RWPE2 (cell line): ENCODE measurements at regions not wholly inside any gene's neighbourhood (a gene's known extent, or its start where the extent isn't known, plus 50 kb on each side); places are given as distances from the start of the nearest gene placed in this dataset.

Source experiments
- ATAC-seq: fragments of 200-7000 bp; cut with Tn5 transposase; 3 replicates; pipeline ENCODE4 v1.9.1; 2021; ENCODE audit warnings: low read depth
- DNase-seq: peaks from one replicate; pipeline ENCODE4 v3.0.0-alpha.2; 2020; ENCODE audit warnings: low spot score
- H3K27ac ChIP-seq: fragments of 450-650 bp; 2 replicates; pipeline ENCODE4 v1.5.1; 2017; ENCODE audit warnings: mild to moderate bottlenecking; ENCODE audit not compliant: poor library complexity, severe bottlenecking
- H3K27me3 ChIP-seq: fragments of 250-450 bp; sonication (Bioruptor Pico); 2 replicates; pipeline ENCODE4 v1.5.1; 2021; ENCODE audit warnings: mild to moderate bottlenecking, moderate library complexity; ENCODE audit not compliant: insufficient read depth, poor library complexity, severe bottlenecking
- H3K36me3 ChIP-seq: fragments of 250-450 bp; sonication (Bioruptor Pico); 2 replicates; pipeline ENCODE4 v1.5.1; 2020; ENCODE audit warnings: low read depth, mild to moderate bottlenecking, moderate library complexity
- H3K4me1 ChIP-seq: fragments of 250-450 bp; sonication (Bioruptor Pico); 2 replicates; pipeline ENCODE4 v1.5.1; 2021; ENCODE audit warnings: mild to moderate bottlenecking, moderate library complexity; ENCODE audit not compliant: insufficient read depth, poor library complexity, severe bottlenecking
- H3K4me3 ChIP-seq: fragments of 250-450 bp; sonication (Bioruptor Pico); 2 replicates; pipeline ENCODE4 v1.5.1; 2021; ENCODE audit warnings: mild to moderate bottlenecking, moderate library complexity; ENCODE audit not compliant: severe bottlenecking
- H3K9me3 ChIP-seq: fragments of 250-450 bp; sonication (Bioruptor Pico); 2 replicates; pipeline ENCODE4 v1.5.1; 2021; ENCODE audit warnings: mild to moderate bottlenecking, moderate library complexity; ENCODE audit not compliant: severe bottlenecking
- TF ChIP-seq, protein P1 (sequence below): fragments of 450-650 bp; IDR thresholded peaks from one replicate; pipeline ENCODE4 v1.5.1; 2017; ENCODE audit warnings: mild to moderate bottlenecking, moderate library complexity; ENCODE audit not compliant: poor library complexity, severe bottlenecking

DNA sequence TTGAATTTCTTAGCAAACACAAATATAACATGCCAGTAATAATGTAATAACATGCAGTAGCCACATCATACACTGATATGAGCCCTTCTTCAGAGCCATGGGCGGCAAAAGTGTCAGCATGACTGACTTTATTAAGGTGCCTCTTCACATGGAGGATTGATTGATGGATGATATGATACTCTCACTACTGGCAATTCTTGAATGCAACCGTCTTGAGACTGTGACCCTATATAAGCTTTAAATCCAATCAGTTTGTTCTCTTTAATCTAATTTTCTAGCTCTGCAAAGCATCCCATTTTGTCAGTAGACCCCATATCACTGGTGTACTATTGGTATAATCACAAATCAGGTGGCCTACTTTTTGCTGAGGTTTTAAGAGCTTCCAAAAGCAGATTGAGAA, 463.7 kb upstream of the ROBO2 start:
- ATAC-seq (no peak), DNase-seq (no peak)
- Histone ChIP-seq H3K27ac (no peak overlapping the region), H3K9me3 (no peaks in the 10 kb centered on the region), H3K36me3 (no peaks in the 10 kb centered on the region), H3K27me3 (peaks cover 8% of the 10 kb centered on the region), H3K4me3 (no peak overlapping the region), H3K4me1 (no peaks in the 10 kb centered on the region)
- TF ChIP-seq, protein P1, sequence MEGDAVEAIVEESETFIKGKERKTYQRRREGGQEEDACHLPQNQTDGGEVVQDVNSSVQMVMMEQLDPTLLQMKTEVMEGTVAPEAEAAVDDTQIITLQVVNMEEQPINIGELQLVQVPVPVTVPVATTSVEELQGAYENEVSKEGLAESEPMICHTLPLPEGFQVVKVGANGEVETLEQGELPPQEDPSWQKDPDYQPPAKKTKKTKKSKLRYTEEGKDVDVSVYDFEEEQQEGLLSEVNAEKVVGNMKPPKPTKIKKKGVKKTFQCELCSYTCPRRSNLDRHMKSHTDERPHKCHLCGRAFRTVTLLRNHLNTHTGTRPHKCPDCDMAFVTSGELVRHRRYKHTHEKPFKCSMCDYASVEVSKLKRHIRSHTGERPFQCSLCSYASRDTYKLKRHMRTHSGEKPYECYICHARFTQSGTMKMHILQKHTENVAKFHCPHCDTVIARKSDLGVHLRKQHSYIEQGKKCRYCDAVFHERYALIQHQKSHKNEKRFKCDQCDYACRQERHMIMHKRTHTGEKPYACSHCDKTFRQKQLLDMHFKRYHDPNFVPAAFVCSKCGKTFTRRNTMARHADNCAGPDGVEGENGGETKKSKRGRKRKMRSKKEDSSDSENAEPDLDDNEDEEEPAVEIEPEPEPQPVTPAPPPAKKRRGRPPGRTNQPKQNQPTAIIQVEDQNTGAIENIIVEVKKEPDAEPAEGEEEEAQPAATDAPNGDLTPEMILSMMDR = no peak

DNA sequence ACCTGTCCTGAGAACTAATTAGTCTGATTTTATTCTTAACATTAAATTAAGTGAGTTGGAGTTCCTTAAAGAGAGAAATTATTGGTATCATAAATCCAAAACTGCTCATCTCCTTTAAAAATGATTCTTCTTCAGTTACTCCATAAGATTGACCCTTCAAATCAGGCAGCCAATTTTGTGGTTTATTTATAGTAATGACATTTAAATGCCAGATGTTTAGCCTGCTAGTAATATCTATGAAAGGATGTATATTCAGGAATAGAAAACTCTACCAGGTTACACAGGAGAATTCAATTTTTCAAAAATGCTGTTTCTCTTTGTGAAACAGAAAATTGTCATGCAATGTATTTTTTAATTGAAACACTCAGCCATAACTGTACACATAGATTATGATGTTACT, 457.8 kb upstream of the ROBO2 start:
- no peaks in the 10 kb centered on the region for H3K9me3 ChIP-seq
- no peaks in the 10 kb centered on the region for H3K4me1 ChIP-seq
- DNase-seq (no peak), ATAC-seq (no peak)
- H3K4me3 ChIP-seq = no peak overlapping the region
- TF ChIP-seq, protein P1 = no peak
- H3K27ac ChIP-seq = no peak overlapping the region
- peaks cover 3% of the 10 kb centered on the region for H3K27me3 ChIP-seq
- H3K36me3 ChIP-seq = no peaks in the 10 kb centered on the region

DNA sequence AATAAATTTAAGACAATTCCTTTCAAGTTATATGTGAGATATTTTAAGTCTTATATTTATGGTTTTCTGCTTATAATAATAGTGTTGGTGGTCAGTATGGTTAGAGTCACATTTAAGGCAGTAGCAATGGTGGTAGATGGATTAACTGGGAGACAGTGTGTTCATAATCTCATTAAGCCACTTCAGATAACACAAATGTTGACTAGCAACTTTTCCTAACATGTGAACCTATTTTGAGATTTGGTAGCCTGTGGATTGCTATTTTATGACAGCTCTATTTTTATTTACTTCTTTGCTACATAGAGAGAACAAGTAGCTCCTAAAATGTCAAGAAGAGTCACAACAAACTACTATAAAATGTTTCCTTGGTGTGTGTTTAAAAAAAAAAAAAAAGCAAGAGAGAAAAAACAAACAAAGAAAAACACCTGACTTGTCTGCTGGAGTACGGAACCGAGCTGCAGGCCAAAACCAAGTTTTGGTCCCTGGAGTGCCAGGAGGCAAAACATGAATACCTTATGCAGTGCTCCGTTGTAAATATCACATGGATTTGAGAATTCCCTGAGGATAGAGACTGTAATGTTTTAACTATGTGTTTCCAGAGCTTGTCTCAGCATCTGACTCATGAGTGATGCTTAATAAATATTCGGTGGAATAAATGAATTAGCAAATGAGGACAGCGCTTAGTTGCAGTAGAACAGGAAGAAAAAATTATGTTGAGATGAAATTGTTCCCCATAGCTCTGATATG, 457.1 kb upstream of the ROBO2 start:
- H3K4me3 ChIP-seq = no peak overlapping the region
- H3K36me3 ChIP-seq = no peaks in the 10 kb centered on the region
- no peaks in the 10 kb centered on the region for H3K9me3 ChIP-seq
- DNase-seq (no peak), ATAC-seq (no peak)
- TF ChIP-seq, protein P1 = no peak
- H3K4me1 ChIP-seq = no peaks in the 10 kb centered on the region
- H3K27me3 ChIP-seq = no peaks in the 10 kb centered on the region
- H3K27ac ChIP-seq = no peak overlapping the region

DNA sequence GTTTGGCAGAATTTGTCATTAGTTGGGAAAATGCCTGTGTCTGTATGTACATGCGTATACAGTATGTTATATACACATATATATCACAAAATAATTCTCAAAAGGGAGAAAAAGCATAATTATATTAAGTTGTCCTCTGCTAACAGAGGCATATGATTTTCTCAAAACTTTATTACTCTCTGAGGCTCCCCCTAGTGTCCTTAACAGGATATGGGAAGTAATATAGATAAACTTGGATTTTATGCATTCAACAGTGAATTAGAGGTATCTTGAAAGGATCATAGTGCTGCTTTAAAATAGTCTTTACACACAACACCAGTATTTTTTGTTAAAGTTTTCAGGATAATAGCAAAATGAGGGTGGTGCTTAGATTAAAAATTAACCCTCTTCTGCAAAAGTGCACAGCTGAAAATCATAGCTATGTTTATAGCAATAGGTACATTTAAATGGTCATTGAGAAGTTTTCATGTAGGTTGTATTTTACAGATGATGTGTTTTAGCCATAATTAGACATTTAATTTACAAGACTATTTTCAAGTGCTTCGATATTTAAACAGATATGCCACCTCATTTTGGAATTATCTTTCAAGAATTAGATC, 454.0 kb upstream of the ROBO2 start:
- no peak overlapping the region for H3K4me3 ChIP-seq
- no peaks in the 10 kb centered on the region for H3K4me1 ChIP-seq
- H3K9me3 ChIP-seq = no peaks in the 10 kb centered on the region
- DNase-seq (no peak), ATAC-seq (no peak)
- H3K36me3 ChIP-seq = no peaks in the 10 kb centered on the region
- no peak overlapping the region for H3K27ac ChIP-seq
- no peaks in the 10 kb centered on the region for H3K27me3 ChIP-seq
- TF ChIP-seq, protein P1 = peak; percentile 84

DNA sequence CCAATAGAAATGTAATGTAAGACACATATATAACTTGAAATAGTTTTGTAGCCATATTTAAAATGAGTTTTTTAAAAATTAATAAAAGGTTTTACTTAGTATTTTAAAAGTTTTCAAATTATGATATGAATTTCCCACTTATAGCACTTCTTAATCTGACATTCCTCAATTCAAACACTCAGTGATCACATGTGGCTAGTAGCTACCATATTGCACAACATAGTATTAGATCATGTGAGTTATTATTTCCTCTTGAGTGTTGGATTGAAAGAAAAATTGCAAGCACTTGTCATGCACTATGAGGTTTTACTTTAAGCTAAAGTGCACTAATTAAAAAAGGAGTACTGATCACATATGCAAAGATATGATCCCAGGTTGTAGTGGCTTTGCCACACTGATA, 453.4 kb upstream of the ROBO2 start:
- H3K27ac ChIP-seq = no peak overlapping the region
- TF ChIP-seq, protein P1 = no peak
- no peaks in the 10 kb centered on the region for H3K36me3 ChIP-seq
- H3K4me3 ChIP-seq = no peak overlapping the region
- H3K27me3 ChIP-seq = no peaks in the 10 kb centered on the region
- H3K9me3 ChIP-seq = no peaks in the 10 kb centered on the region
- ATAC-seq = no peak
- no peak for DNase-seq
- no peaks in the 10 kb centered on the region for H3K4me1 ChIP-seq
